Suppressor macrophage (primary cell): ENCODE measurements at regions not wholly inside any gene's neighbourhood (a gene's known extent, or its start where the extent isn't known, plus 50 kb on each side); places are given as distances from the start of the nearest gene placed in this dataset.
"Not testable (repeated sequence)": the region's sequence is repeated elsewhere in the genome, so short reads cannot be mapped to it uniquely, and the experiment has no call there.

Source experiments
- DNase-seq, 4 experiments: peaks; one replicate each; pipeline ENCODE4 v3.0.0-alpha.2; 2020 to 2022

DNA sequence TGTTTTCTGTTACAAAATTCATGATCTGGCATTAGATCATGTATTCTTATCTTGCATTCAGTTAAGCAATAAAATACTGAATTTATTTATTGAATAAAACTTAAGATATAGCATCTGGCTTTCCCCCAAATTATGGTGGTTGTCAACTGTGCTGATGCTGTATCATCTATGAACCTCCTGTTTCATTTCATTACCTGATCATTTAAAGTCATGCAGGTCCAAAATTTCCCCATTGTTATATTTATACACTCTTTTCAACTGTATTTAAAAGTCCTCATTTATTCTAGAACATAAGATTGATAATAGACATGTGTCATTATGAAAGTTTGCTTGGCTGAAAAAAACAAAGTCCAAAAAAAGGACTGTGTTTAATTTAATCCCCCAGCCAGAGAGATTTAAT lies 627.4 kb upstream of the ADGRB3 start:
- no peak for DNase-seq

DNA sequence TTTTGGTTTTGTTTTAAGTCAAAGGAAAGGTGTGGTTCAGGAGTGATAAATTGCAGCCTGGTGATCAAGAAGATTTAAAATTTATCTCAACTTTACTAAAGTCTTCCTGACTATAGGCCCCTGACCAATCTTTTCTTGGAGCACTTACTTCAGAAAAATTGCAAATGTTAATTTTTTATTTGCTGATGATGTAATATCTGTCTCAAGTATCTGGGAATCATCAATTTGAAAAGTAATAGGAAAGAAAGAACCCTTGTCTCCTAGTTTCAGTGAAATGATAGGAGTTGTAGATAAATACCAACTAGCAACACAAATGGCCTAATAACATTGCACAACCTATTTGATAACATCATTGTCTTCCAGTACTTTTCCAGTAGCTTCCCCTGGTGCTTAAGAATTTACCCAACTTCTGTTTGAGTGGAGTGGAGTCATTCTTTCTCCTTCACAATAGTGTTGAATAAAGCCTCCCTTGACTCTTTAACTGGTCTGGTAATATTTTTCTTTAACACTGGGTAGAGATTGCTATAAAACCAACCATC lies 648.3 kb upstream of the ADGRB3 start:
- DNase-seq: no peak

DNA sequence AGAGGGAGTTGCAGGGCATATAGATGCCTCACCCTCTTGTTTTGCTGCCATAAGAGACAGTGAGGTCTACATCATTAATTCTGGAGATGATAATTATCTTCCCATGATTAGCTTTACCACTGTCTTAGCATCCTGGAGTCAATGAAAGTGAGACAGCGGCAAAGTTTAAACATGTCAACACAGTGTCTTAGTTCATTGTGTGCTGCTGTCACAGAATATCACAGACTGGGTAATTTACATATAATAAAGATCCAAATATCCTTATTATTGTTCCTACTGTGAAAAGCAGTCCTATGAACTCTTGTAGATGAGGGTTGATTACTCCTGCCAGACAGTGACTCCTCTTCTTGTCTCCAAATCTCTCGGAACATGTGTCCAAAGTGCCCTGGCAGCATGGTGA lies 658.6 kb upstream of the ADGRB3 start:
- DNase-seq: no peak

DNA sequence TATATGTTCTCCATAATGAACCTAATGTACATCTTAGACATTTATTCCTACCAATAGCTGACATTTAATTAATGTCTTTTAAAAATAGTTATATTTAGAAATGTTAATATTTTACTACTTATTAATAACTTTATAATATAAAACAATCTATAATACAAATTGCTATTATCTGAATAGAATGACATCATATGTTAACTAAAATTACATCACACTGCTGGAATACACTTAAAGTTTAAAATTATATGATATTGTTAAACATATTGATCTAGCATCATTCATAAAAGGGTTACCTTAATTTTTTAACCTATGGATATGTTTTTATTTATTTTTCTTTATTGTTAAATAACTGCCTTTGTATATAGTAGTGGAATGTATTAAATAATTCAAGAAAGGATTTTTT lies 660.2 kb upstream of the ADGRB3 start:
- DNase-seq: no peak

DNA sequence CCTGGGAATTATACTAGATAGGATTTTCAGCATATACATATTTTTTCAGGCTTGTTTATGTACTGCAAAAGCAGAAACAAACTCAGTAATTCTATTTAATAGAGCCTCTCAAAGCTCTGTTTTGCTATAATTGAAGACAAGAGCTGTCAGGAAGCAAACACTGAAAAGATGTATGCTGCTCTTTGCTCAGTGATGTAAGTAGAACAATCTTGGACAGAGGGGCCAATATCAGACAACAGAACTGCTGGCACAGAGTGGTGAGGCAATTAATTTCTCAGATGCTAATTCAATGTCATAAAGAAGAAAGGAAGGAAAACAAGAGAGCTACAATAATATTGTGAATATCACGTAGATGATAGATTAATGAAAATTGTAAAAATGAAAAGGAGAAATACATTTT lies 663.3 kb upstream of the ADGRB3 start:
- no peak for DNase-seq

DNA sequence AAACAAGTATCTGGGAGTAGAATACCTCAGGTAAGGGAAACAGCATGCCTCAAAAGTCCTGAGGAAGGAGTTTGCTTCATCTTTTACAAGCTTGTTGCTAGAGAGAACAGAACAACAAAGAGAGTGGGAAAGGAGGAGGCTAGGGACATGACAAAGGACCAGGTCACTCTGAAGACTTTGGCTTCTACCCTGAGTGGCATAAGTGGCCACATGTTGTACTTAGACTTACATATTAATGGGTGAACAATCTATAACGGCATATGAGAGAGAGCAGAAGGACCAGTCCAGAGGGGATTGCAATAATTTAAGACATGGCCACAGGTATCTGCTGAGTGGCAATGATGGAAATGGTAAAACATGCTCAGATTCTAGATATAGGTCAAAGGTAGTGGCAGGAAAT lies 668.3 kb upstream of the ADGRB3 start:
- DNase-seq: no peak

DNA sequence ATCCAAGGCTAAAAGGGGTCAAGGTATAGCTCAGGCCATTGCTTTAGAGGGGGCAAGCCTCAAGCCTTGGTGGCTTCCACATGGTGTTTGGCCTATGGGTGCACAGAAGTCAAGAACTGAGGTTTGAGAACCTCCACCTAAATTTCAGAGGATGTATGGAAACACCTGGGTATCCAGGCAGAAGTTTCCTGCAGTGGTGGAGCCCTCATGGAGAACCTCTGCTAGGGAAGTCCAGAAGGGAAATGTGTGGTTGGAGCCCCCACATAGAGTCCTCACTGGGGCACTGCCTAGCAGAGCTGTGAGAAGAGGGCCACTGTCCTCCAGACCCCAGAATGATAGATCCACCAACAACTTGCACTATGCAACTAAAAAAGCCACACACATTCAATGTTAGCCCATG lies 678.7 kb upstream of the ADGRB3 start:
- DNase-seq: no peak

DNA sequence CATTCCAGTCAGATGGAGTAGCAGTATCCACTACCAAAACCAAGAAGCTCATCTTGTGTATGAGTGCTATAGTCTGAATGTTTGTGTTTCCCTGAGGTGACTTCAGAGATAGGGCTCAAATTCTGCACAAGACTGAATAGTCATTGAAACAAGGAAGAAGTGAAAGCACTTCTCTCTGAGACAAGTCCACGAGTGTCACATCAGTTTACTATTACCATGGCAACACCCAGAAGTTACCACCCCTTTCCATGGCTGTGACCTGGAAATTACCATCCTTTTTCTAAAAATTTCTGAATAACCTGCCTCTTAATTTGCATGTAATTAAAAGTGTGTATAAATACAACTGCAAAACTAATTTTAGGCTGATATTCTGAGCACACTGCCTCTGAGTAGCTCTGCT lies 682.1 kb upstream of the ADGRB3 start:
- no peak for DNase-seq

DNA sequence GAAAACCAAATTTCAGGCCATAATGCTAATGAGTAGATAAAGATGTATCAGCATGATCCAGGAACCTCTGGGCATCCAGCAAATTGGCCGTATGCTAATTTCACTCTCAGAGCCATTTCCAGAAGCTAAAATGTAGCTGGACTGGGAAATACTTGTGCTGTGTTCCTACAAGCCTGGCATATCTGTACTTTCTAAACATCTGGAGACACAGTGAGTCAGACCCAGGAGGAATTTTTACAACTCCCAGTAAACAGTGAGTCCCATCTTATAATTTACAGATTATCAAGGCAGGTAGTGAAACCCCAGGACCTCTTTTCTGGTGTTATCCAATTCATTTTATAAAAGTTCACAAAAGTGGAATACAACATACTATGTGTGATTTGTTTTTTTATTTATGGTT lies 683.0 kb upstream of the ADGRB3 start:
- DNase-seq: no peak

DNA sequence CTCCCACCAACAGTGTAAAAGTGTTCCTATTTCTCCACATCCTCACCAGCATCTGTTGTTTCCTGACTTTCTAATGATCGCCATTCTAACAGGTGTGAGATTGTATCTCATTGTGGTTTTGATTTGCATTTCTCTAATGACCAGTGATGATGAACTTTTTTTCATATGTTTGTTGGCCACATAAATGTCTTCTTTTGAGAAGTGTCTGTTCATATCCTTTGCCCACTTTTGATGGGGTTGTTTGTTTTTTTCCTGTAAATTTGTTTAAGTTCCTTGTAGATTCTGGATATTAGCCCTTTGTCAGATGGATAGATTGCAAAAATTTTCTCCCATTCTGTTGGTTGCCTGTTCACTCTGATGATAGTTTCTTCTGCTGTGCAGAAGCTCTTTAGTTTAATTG lies 687.3 kb upstream of the ADGRB3 start:
- DNase-seq: not testable (repeated sequence)

DNA sequence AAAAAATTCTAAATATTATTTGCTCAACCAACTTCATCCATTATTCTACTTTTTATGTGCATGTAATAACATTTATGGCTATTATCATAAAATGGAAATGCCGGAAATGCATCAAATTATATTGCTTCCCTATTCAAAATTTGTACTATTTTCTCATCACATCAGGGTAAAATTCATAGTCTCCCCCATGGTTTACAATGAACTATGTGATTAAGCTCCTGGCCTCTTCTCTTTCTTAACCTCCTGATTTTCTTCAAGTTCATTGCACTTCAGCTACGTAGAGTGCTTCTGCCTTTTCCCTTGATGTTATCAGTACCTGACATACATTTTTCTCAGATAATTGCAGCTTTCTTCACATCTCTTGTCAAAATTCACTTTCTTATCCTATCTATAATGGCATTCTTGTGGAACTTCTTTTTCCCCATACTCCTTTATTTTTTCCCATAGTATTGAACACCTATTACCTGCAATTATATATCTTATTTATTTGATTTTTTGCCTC lies 699.1 kb upstream of the ADGRB3 start:
- DNase-seq: no peak

DNA sequence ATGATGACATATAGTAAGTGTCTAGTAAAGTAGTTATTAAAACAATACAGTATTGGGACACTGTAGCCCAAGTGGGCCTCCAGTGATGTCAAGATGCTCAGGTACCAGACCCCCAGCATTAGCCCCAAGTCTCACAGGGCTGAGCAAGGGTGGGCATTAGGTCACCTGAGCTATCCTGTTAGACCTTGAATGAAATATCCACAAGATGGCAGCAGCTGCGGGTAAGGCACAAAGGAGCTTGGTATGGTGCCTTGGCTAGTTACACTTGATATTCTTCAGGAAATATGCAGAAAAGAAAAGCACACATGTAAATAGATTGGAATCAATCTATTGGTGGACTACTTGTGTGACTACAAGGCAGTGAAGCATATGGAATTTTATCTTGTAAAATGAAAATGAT lies 701.8 kb upstream of the ADGRB3 start:
- no peak for DNase-seq

DNA sequence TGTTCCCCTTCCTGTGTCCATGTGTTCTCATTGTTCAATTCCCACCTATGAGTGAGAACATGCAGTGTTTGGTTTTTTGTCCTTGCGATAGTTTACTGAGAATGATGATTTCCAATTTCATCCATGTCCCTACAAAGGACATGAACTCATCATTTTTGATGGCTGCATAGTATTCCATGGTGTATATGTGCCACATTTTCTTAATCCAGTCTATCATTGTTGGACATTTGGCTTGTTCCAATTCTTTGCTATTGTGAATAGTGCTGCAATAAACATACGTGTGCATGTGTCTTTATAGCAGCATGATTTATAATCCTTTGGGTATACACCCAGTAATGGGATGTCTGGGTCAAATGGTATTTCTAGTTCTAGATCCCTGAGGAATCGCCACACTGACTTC lies 712.5 kb upstream of the ADGRB3 start:
- DNase-seq: not testable (repeated sequence)

DNA sequence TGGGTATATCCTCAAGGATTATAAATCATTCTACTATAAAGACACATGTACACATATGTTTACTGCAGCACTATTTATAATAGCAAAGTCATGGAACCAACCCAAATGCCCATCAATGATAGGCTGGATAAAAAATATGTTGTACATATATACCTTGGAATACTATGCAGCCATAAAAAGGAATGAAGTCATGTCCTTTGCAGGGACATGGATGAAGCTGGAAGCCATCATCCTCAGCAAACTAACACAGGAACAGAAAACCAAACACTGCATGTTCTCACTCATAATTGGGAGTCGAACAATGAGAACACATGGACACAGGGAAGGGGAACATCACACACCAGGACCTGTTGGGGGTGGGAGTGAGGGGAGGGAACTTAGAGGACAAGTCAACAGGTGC lies 715.0 kb upstream of the ADGRB3 start:
- DNase-seq: not testable (repeated sequence)

DNA sequence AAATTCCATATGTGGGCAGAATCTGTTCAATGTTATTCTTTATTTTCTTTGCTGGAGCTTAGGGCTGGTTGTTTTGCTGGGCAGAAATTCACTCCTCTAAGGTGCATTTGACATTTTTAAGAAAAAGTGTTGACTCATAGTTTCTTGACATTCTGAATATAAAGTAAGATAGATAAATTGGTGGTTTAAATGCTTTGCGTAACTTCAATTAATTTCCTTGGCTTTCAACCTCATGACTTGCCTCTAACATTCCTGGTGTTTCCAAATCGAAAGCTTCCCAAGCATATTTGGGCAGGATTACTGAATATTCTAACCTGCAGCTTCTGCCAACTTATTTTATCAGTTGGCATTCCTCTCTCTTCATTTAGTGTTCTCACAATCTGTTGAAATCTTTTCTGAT lies 718.7 kb upstream of the ADGRB3 start:
- DNase-seq: no peak

DNA sequence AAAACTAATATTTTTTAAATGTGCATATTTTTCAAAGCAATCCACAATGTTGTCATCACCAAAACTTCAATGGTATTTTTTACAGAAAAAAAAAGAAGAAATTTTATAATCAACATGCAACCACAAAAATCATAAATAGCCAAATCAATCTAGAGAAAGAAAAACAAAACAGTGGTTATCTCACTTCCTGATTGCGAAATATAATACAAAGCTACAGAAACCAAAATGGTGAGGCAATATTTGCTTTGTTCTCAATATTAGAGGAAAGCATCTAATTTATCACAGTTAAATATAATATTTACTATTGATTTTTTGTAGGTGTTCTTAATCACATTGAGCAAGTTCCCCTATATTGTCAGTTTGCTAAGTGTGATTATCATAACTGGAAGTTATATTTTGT lies 720.7 kb upstream of the ADGRB3 start:
- no peak for DNase-seq

DNA sequence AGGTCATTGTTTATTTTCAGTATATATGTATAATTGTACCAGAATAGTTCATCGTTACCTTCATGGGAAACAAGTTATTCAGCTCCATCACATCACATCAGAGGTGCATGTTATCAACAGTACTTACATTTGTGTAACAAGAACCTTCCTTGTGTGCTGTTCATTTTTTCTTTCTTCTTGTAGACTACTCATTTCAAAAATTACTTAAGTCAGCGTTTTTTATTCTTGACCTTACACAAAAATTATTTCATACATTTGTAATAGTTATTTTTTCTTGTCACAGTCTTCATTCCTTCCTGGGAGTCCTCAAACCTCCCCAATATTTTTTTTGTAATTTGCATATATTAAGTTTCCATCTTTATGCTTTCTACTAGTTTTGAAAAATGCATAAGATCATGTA lies 725.7 kb upstream of the ADGRB3 start:
- DNase-seq: no peak

DNA sequence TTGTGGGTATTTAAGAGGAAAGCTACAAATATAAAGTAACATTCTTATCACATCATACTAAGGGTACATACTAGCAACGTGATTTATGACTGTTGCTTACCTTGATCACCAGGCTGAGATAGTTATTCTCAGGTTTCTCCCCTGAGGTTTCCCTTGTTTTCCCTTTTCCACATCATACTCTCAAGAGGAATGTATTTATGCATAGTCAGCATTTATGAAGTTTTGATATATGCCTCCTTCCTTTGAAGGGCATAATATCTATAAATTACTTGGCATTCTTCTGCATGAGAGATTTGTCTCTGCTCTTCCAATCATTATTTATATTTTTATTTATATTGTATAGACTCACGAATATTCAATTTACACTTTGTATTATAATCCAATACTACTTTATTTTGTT lies 726.7 kb upstream of the ADGRB3 start:
- DNase-seq: no peak

DNA sequence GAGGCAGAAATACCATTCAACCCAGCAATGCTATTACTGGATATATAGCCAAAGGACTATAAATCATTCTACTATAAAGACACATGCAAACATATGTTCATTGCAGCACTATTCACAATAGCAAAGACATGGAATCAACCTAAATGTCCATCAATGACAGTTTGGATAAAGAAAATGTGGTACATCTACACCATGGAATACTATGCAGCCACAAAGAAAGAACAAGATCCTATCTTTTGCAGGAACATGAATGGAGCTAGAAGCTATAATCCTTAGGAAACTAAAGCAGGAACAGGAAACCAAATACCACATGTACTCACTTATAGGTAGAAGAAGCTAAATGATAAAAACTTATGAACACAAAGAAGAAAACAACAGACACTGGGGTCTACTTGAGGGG lies 730.3 kb upstream of the ADGRB3 start:
- DNase-seq: not testable (repeated sequence)

DNA sequence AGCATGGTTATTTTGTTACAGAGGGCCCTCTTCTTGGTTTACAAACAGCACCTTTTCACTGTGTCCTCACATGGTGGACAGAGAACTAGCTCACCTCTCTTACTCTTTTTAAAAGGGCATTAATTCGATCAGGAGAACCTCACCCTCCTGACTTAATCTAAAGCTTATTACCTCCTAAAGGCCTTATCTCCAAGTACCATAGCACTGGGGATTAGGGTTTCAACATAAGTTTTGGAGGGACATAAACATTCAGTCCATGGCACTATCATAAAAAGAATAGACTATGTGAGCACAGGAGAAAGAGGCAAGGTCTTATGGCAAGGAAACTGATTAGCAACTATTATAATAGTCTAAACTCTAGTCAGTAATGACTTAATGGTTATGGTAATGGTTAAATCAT lies 736.2 kb upstream of the ADGRB3 start:
- DNase-seq: no peak

DNA sequence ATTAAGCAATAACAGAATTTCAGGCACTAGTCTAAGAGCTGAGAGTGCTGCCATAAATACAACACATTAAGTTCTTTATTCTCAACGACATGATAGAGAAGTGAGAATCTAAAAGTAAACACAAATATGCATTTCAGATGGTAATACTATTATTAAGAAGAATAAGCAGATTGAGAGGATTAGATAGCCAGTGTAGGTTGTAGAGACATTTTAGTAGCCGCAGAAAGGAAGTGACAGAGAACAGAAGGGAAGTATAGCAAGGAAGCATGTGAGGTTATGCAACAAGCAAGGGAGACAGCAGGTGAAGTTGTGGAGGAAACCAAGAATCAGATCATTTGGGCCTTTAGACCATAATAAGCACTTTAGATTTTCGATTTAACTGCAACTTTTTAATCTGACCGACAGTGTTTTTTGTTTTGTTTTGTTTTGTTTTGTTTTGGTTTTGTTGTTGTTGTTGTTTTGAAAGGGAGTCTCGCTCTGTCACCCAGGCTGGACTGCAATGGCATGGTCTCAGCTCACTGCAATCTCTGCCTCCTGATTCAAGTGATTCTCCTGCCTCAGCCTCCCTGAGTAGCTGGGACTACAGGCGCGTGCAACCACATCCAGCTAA lies 737.0 kb upstream of the ADGRB3 start:
- DNase-seq: peak in 2 of 4 experiments; percentile 2 to 4

DNA sequence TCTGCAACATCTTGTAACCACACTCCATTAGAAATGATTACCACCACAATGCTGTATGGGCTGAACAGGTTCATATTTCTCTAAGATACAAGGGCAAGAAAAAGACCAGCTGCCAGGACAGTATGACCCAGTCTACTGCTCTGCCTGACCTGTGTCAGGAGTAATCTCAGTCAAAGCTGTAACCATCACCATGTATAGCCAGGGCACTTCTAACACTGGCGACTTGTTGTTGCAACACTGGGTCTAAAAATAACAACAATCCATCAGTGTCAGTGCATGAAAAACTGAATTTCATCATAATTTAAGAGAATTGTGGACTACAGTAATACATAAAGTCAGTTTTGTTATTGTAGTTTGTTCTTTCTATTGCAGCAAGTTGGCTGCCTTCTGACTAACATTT lies 738.6 kb upstream of the ADGRB3 start:
- DNase-seq: peak in 3 of 4 experiments; percentile 9 to 33 (median 18)

DNA sequence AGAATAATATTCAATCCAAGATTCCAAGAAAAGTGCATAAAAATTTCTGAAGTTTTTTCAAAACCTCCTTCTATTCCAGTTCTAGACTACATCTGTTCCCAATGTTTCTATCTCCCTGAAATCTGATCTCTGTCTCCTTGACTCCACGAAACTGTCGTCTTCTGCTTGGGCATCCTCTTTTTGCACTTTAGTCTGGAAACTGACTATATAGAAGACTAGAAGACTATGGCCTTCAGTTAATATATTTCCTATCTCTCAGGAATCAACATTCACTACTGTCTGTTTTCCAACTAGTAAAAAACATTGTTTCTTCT lies 745.4 kb upstream of the ADGRB3 start:
- no peak for DNase-seq

DNA sequence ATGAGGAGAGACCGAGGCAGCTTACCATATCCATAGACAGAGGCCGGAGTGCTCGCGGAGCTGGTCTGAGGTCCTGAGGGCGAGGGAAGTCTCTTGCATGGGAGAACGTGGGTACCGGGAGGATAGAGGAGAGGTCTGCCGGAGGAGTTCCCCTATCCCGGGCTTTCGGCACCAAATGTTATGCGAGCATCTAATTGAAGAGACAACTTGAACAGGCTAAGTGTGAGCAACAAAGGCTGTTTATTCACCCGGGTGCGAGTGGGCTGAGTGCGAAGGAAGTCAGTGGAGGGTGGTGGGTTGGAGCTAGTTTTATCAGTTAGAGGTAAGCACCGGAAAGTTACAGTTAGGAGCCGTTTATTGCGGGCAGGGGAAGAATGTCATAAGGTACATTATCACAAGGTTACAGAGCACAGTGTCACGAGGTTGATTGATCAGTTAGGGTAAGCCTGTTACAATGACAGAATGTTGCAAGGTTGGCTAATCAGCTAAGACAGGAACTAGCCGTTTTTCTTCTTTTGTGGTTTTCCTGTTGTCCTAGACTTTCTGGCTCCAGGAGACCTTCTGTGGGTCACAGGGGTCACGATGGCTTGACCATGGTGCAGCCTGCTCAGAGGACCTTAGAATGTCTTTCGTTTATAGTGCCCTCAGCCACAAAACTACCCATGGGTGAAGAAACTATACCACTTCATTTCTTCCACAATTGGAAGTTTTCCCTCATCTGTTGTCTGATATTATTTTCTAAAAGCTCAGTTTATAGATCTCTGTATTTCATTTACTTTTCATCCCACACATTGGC lies 746.0 kb upstream of the ADGRB3 start:
- DNase-seq: peak; percentile 5 to 31 (median 22)

DNA sequence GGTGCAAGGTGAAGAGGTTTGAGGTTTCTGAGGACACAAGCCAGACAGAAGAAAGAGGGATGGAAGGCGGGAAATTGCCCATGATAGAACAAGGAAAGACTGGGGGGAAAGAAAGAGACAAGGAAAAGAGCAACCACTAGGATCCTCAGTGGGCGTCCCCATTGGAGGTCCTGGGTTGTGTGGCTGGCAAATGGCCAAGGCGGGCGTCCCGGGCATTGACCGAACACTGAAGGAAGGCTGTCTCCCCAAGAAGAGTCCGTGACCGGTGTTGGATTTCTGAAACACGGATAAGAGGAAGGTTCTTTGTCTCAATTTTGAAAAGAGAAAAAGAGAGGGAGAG lies 746.6 kb upstream of the ADGRB3 start:
- DNase-seq: no peak
